ENCODE measurements at regions not wholly inside any gene's neighbourhood (a gene's known extent, or its start where the extent isn't known, plus 50 kb on each side); places are given as distances from the start of the nearest gene placed in this dataset.
"Not testable (repeated sequence)": the region's sequence is repeated elsewhere in the genome, so short reads cannot be mapped to it uniquely, and the experiment has no call there.

DNA sequence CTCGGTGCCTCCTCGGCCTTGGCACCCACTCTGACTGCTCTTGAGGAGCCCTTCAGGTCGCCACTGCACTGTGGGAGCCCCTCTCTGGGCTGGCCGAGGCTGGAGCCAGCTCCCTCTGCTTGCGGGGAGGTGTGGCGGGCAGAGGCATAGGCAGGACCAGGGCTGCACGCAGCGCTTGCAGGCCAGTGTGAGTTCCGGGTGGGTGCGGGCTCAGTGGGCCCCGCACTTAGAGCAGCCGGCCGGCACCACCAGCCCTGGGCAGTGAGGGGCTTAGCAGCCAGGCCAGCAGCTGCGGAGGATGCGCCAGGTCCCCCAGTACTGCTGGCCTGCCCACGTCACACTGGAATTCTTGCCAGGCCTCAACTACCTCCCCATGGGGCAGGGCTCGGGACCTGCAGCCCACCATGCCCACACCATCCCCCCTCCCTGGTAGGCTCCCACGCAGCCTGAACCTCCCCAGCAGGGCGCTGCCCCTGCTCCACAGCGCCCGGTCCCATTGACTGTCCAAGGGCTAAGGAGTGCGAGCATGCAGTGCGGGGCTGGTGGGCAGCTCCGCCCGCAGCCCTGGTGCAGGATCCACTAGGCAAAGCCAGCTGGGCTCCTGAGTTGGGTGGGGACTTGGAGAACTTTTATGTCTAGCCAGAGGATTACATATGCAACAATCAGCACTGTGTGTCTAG, 602.9 kb upstream of the ST8SIA4 start:
- DNase-seq (ENCODE audit: low spot score): no peak

DNA sequence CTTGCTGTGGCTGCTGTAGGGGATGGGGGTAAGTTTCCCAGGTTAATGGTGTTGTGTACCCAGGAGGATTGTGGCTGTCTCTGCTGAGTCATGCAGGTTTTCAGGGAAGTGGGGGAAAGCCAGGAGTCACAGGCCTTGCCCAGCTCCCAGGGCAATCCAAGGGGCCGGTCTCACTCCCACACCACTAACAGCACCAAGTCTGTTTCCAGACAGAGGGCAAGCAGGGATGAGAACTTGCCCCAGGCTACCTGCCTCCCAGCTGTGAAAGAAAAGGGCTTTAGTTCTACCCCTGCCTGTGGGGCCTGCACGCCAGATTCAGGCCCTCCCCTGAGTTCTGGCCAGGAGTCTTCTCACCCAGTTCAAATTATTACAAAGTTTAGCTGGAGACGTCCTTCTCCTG, 579.8 kb upstream of the ST8SIA4 start:
- no peak for DNase-seq (ENCODE audit: low spot score)

DNA sequence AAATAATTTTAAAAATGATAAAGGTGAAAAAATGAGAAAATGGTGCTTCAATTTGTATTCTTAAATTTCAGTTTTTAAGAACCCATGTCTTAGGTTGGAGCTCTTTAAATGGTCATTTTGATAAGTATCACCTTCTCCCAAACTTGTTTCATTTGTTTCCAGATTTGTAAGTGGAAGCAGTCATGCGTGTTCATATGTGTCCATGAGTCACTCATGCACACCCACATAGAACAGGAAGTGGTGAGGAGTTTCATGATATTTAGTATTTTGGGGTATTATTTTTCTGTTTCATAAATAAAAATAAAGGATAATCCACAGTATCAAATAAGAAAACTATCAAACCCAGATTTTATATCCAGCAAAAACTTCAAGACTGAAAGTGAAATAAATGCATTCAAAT, 570.4 kb upstream of the ST8SIA4 start:
- no peak for DNase-seq (ENCODE audit: low spot score)

DNA sequence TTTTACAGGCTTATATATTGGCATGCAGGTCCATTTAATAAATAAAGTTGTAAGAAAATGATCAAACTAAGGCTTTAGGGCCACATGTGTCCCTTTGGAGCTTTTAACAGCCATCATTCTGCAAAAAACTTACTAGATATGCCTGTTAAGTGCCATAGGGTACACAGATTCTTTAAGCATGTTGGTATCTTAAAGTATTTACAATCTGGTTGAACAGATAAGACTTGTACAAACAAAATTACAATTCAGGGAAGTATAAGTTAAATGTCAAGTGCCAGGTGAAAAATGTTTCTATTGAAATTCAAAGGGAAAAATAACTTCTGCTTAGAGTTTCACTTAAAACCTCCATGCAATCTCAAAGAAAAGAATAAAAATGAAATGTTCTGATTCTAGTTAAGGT, 558.4 kb upstream of the ST8SIA4 start:
- no peak for DNase-seq (ENCODE audit: low spot score)

DNA sequence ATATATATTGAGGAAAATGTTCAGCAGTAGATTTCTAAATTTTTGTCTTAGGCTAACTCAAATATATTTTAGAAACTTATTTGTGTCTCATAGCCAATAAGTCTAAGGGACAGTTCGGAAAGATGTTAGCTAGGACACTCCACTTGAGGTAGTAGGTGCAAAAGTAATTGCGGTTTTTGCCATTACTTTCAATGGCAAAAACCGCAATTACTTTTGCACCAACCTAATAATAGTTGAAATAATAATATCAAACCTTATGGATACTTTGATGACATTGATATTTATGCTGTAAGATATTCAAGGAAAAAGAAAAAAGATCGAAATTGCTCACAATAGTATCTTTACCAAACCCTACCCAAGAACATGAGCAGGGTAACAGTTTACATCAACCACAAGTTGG, 555.5 kb upstream of the ST8SIA4 start:
- no peak for DNase-seq (ENCODE audit: low spot score)

DNA sequence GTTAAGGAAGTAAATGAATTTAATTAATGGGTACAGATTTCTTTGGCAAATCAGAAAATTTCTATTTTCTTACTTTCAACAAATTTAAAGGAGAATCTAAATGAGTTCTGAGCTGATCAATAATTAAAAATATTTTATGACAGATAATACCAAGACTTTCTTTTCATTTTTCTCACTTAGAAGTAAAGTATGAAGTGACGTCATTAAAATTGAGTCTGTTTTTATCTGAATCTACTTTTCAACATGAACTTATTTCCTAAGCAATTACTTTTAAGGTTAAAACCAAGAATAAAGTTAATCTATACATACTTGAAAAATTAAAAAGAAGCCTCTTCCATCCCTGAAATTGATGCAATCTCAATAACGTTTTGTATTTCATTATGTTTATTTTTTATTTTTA, 552.8 kb upstream of the ST8SIA4 start:
- no peak for DNase-seq (ENCODE audit: low spot score)

DNA sequence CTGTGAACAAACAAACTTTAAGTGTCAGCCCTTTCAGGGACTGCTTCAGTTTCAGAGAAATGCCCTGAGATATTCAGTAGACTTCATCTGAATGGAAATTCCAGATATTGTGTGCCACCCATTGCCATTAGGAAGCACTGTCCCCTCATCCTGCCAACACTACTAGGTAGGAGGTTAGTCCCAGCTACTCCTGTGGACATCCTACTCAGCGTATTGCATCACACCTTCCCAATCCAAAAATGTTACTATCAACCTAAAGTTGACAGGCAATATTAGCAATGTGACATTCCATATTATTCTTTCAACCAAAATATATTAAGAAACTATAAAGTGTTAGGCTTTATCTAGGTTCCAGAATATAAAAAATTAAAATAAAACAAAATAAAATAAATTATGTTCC, 552.0 kb upstream of the ST8SIA4 start:
- DNase-seq (ENCODE audit: low spot score): no peak

DNA sequence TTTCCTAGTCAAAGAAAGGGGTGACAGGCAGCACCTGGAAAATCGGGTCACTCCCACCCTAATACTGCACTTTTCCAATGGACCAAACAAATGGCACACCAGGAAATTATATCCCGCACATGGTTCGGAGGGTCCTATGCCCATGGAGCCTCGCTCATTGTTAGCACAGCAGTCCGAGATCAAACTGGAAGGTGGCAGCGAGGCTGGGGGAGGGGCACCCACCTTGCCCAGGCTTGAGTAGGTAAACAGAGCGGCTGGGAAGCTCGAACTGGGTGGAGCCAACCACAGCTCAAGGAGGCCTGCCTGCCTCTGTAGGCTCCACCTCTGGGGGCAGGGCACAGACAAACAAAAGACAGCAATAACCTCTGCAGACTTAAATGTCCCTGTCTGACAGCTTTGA, 539.2 kb upstream of the ST8SIA4 start:
- DNase-seq (ENCODE audit: low spot score): not testable (repeated sequence)

DNA sequence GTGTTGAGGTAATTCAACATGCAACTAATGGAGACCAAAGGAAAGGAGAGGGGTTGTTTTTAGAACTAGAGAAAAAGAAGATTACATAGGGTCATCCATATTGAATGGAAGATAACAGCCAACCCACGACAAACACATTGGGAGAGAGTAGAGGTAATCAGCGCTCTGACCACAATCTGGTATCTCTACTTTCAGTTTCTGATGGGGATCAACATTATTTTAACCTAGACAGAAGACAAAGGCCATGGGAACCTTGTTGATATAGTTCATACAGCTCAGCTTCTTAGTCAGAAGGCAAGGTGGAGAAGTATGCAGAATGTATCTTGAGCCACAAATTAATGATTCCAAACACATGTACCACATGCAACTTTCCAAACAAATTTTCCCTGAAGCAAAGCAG, 537.1 kb upstream of the ST8SIA4 start:
- DNase-seq (ENCODE audit: low spot score): no peak

DNA sequence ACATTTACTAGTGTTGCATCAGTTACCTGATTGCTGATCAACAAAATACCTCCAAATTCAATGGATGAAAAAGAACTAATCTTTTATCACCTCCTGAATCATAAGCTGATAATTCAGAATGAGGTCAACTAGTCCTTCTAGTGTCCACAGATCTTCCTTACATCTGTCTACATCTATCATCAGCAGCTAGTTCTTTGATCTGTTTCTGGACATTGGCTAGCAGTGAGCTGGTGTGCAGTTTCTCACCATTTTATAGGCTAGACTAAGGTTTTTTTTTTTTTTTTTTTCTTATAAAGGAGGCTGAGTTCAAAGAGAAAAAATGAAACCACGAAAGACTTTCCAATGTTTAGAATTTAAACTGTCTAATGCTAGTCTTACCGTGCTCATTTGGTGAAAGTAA, 534.3 kb upstream of the ST8SIA4 start:
- DNase-seq (ENCODE audit: low spot score): no peak

DNA sequence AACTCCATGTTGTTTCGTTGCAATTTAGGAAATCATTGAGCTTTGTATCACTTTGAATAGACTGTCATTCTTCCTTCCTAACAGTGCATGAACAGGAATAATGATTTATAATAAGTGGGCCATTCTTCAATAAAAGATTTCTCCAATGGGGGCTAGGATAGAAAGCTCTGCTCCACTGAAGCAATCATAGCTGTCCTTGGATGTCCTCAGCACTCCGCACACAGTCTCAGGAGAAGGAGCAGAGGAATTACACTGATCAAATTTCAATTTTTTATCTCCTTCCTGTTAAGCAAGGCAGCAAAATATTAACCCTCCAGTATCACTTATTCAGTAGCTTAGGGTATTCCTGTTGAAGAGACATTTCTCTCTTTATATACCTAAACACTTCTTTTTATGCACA, 532.7 kb upstream of the ST8SIA4 start:
- DNase-seq (ENCODE audit: low spot score): no peak

DNA sequence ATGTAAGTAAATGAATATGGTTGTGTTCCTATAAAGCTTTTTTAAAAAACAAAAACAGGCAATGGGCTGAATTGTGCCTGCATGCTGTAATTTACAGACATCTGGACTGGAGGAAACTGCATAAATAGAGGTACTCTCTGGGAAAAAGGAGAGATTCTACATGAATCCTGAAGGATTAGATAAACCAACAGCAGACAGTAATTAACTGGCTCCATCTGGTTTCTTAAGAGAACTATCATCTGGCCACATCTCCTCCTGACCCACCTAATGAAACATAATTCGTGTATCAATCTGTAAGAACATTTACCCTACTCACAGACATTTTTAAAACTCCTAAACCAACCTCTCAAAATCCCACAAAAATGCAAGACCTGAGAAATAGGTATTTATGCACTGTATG, 528.1 kb upstream of the ST8SIA4 start:
- no peak for DNase-seq (ENCODE audit: low spot score)

DNA sequence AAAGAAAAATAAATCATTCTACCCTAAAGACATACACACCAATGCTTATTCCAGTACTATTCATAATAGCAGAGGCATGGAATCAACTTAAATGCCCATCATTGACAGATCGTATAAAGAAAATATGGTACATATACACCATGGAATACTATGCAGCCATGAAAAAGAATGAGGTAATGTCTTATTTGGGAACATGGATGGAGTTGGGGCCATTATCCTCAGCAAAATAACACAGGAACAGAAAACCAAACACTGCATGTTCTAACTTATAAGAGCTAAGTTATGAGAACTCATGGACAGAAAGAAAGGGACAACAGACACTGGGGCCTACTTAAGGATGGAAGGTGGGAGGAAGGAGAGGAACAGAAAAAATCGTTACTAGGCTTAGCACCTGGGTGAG, 527.5 kb upstream of the ST8SIA4 start:
- no peak for DNase-seq (ENCODE audit: low spot score)

DNA sequence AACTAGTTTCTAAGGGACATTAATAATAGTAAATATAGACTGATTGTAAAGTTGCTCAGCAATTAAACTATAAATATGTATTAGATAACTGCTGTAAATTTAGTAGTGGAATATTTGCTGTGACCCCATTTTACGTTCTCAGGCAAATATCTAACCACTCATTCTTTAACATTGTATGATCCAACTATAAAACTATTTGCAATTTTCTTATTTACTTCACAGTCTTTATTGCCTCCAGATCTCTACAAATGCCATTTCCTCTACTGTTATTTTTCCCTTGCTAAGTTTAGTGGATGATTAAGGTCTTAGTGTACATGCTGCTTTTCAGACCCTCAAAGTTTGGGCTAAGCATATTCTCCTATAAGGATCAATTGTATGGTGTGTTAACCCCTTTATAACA, 526.2 kb upstream of the ST8SIA4 start:
- no peak for DNase-seq (ENCODE audit: low spot score)

DNA sequence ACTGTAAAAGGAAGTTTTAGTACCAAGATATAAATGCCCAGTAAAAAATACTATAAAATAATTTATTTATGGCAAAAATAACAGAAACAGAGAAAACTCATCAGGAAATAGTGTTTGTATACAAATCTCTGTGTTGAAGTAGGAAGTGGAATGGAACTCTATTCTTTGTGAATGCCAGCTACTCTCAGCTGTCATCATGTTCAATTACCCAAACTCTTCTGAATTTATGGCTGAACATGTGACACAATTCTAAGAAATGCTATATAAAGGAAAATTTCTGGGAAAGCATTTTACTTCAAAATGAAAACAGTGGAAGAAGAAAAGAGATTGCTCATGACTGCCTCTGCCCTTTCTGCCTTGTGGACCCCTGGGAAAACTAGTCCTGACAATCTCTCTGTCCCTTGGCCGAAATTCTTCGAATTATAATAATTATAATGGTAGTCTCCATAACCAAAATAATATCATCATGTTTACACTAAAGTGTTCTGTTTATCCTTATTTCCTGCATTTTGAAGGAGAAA, 522.3 kb upstream of the ST8SIA4 start:
- no peak for DNase-seq (ENCODE audit: low spot score)

DNA sequence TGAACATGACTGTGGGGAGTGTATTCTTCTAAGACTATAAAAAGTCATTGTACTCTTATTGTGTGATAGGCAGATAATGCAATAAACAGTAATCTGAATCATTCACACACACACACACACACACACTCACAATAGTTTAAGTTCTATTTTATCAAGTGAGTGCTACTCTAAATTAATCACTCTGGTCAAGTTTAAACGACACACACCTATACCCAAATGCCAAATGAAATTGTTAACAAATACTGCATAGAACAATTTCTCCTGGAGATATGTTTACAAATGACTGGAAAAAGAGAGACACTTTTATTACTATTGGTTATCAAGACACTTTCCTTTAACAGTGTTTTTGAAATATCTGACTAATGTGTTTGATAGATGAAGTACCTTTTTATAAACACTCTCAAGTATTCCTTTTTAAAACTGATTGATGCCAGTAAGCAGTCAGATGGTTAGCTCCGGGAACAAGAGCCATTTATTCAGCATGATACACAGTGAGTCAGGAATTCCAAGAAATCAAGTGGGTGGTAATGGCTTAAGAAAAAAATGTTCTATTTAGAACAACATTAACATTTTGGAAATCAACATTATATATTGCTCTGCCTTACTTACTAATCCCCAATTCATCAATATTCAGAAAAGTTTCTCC, 521.6 kb upstream of the ST8SIA4 start:
- DNase-seq (ENCODE audit: low spot score): no peak

DNA sequence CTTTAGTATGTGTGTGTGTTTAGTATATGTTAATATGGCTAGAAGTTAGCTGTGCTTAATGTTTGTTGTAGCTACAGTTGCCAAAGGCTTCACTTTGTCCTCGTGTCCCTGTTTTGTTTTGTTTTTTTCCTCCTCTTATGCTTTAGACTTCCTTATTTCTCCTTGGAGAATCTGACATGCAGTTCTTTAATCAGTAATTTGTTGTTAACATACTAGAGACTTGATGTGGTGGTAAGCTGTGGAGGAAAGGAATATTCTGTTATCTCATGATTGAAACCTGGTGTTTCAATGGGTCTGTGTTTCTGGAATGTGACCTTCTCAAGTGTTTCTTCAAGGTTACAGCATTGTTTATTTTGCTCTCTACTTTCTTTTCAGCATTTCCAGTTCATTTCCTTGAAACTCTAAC, 515.6 kb upstream of the ST8SIA4 start:
- no peak for DNase-seq (ENCODE audit: low spot score)

DNA sequence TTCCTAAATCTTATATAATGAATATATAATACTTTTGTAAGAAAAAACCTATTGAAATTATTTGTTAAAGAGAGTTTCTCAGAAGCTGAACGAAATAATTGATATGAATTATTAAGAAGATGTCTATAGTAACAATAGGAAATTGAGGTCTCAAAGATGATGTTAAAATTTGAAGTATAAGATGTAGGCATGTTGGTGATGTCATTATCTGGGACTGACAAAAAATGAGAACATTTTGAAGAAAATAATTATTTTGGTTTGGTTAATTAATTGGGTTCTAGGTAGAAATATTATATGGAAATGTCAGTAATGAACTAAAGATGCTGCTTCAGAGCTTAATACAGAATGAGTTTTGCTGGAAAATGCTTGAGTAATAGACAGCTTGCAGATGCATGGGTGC, 501.4 kb upstream of the ST8SIA4 start:
- DNase-seq (ENCODE audit: low spot score): no peak

DNA sequence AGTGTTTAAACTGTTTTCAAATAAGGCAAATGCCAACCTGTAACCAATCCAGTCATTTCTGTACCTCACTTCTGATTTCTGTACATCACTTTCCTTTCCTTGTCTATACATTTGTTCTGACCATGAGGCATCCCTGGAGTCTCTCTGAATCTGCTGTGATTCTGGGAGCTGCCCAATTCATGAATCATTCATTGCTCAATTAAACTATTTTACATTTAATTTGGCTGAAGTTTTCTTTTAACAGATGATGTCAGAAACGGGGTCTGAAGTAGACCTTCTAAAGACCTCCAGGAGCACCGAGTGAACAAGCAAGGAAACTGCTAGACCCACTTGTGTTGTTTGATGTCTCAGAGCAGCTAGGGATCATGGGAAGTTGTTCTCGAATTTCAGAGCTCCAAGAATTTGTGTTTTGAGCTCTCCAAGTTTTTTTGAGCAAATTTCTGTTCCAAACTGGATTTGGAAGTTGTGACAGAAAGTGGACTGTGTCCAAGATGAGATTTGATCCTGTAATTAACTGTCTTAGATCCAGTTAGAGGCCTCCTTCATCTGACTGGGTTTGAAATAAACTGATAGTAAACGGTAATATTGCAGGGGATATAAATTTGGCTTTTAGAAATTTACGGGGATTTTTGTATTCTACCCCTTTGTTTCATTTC, 490.8 kb upstream of the ST8SIA4 start:
- no peak for DNase-seq (ENCODE audit: low spot score)

DNA sequence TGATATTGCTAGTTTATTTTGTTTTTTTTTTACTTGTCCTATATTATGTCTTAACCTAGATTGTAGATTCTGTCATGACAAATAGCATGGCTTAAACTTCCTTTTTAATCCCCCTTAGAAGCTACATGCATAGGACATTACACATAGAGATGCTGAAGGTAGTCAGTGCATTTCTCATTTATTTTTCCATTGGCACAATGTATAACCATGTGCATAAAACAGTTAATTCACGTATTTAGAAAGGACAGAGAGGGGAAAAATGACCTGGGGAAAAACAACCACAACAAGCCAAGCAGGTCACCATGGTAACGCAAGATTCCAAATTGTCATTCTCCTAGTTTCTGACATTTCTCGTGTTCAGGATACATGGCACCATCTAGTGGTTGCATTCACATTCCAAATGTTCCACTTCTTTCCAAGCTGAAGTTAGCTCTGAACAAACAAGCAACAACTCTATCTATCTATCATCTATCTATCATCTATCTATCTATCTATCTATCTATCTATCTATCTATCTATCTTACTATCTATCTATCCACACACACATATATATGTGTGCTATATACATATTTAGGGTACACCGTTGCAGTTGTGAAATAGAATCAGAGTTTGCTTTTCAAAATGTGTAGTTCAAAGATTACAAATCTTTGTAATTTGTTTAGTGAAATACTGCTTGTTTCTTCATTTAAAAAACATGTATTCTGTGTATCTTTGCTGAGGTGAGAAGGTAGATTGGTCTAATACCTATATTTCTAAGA, 487.2 kb upstream of the ST8SIA4 start:
- no peak for DNase-seq (ENCODE audit: low spot score)

DNA sequence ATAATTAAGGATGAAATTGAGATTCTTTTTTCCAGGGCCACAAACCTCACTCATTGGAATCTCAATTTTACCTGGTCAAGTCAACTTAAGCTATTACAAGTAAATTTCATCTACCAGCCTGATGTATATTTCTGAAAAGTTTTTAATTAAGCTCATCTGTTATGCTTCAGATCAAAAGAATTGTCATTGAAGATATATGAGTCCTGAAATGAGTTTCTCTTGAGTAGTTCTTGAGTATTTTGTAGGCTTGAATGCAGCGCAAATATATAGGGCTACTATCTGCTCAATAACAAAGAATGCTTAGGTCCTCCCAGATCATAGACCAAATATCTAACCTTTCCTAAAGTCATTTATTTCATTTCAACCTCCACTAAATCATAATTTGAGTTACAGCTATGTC, 482.2 kb upstream of the ST8SIA4 start:
- DNase-seq (ENCODE audit: low spot score): no peak

DNA sequence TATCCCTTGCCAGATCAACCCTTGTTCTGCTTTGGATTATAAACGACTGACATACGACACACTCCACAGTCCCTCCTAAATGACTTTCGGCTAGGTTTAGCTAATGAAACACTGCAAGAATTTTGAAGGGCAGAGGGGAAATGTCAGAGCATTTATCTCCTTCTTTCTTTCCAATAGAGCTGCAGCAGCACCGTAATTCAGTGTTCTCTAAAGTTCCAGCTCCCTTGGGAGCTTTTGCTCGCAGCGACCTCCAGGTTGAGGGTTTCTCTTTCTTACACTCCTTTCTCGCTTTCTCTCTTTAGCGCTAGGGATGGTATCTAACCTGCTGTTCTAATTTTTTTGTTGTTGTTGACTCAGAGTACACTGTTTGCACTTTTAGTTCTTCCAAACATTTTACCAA, 467.1 kb upstream of the ST8SIA4 start:
- no peak for DNase-seq (ENCODE audit: low spot score)

DNA sequence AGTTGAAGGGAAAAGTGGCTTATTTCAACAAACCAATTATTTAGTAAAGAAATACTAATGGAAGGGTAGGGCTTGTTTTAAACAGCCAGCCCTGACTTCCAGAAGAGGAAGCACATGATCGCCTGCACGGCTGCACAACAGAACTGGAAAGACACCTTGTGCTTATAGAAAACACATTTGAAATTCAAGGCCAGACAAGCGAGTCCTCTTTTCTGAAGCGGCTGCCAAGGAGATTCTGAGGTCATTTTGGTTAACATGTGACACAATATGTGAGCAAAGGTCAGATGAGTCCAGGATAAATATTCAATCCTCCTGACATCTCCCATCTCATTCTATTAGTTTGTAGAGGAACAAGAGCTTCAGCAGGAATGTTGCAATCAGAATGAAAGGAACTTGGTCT, 461.4 kb upstream of the ST8SIA4 start:
- DNase-seq (ENCODE audit: low spot score): no peak
